Astrocyte (in vitro differentiated cells and primary cell): ENCODE measurements at regions not wholly inside any gene's neighbourhood (a gene's known extent, or its start where the extent isn't known, plus 50 kb on each side); places are given as distances from the start of the nearest gene placed in this dataset.

ENCODE experiments used
- DNase-seq: peaks from one replicate; pipeline ENCODE4 v3.0.0-alpha.2; 2010; ENCODE audit warnings: low read depth
- FAIRE-seq: peaks from 2 replicates; lab custom pipeline; 2011; peaks lifted over from hg19 to GRCh38; lab: Jason Lieb, UNC
- H2AFZ ChIP-seq: 2 replicates; pipeline ENCODE4 v1.6.0; 2012; ENCODE audit warnings: low read depth, low read length, inconsistent platforms
- H3K27ac ChIP-seq: 2 replicates; pipeline ENCODE4 v1.5.1; 2011; ENCODE audit warnings: low read depth, low read length, inconsistent platforms
- H3K27me3 ChIP-seq: 2 replicates; pipeline ENCODE4 v1.6.0; 2011; ENCODE audit warnings: low read length, inconsistent platforms; ENCODE audit not compliant: insufficient read depth
- H3K36me3 ChIP-seq: 2 replicates; pipeline ENCODE4 v1.5.1; 2011; ENCODE audit warnings: low read length, inconsistent platforms; ENCODE audit not compliant: insufficient read depth
- H3K4me1 ChIP-seq: 2 replicates; pipeline ENCODE4 v1.5.1; 2011; ENCODE audit warnings: low read length, inconsistent platforms; ENCODE audit not compliant: insufficient read depth
- H3K4me2 ChIP-seq: 2 replicates; pipeline ENCODE4 v1.6.0; 2012; ENCODE audit warnings: low read length, inconsistent platforms
- H3K4me3 ChIP-seq: 2 replicates; pipeline ENCODE4 v1.5.1; 2011; ENCODE audit warnings: low read depth, mild to moderate bottlenecking, low read length, inconsistent platforms; ENCODE audit not compliant: insufficient read depth
- H3K79me2 ChIP-seq: 2 replicates; pipeline ENCODE4 v1.6.0; 2012; ENCODE audit warnings: mild to moderate bottlenecking, low read length, inconsistent platforms; ENCODE audit not compliant: insufficient read depth
- H3K9ac ChIP-seq: 2 replicates; pipeline ENCODE4 v1.6.0; 2012; ENCODE audit warnings: mild to moderate bottlenecking, low read length, inconsistent platforms
- H3K9me3 ChIP-seq: 2 replicates; pipeline ENCODE4 v1.5.1; 2012; ENCODE audit warnings: low read depth, mild to moderate bottlenecking, low read length, inconsistent platforms; ENCODE audit not compliant: insufficient read depth
- H4K20me1 ChIP-seq: 2 replicates; pipeline ENCODE4 v1.6.0; 2012; ENCODE audit warnings: low read length, inconsistent platforms; ENCODE audit not compliant: insufficient read depth
- H3K27ac Mint-ChIP-seq: one replicate; pipeline ENCODE4 v1.8.0; 2021; ENCODE audit warnings: mild to moderate bottlenecking, mixed read lengths; ENCODE audit not compliant: unreplicated experiment
- H3K27me3 Mint-ChIP-seq: one replicate; pipeline ENCODE4 v1.8.0; 2021; ENCODE audit warnings: low read depth, mixed read lengths; ENCODE audit not compliant: unreplicated experiment
- H3K36me3 Mint-ChIP-seq: one replicate; pipeline ENCODE4 v1.8.0; 2021; ENCODE audit warnings: low read depth, mixed read lengths; ENCODE audit not compliant: unreplicated experiment
- H3K4me1 Mint-ChIP-seq: one replicate; pipeline ENCODE4 v1.8.0; 2021; ENCODE audit warnings: low read depth, mixed read lengths; ENCODE audit not compliant: unreplicated experiment
- H3K4me3 Mint-ChIP-seq: one replicate; pipeline ENCODE4 v1.8.0; 2021; ENCODE audit warnings: mild to moderate bottlenecking, moderate library complexity, mixed read lengths; ENCODE audit not compliant: unreplicated experiment
- H3K9me3 Mint-ChIP-seq: one replicate; pipeline ENCODE4 v1.8.0; 2021; ENCODE audit warnings: mild to moderate bottlenecking, mixed read lengths; ENCODE audit not compliant: unreplicated experiment
- EZH2 ChIP-seq: IDR thresholded peaks from 2 replicates; pipeline ENCODE4 v1.6.1; 2012; ENCODE audit warnings: mild to moderate bottlenecking, low read length, inconsistent platforms; ENCODE audit not compliant: insufficient read depth
- TF ChIP-seq, protein P1 (sequence below): IDR thresholded peaks from 2 replicates; pipeline ENCODE4 v1.5.1; 2011; ENCODE audit warnings: low read depth, mild to moderate bottlenecking, inconsistent platforms, low read length, moderate library complexity; ENCODE audit not compliant: insufficient read depth

DNA sequence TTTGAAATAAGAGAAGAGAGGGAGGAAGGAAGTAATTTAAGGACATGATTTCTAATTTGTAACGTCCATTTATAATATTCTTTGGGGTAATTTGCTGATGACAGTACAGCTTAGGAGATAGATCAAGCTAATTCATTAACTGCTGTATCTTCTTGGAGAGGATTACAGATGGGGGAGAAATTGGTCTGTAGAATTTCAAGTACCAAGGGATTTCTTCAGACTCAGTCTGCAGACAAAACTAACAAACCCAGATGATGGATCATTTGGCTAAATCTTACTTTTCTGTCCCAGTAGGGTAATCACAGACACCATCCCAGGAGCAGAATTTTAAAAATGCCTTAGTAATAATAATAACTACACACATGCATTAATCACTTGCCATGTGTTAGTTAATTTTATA, 711.8 kb downstream of the KCNJ2 start:
- TF ChIP-seq, protein P1, sequence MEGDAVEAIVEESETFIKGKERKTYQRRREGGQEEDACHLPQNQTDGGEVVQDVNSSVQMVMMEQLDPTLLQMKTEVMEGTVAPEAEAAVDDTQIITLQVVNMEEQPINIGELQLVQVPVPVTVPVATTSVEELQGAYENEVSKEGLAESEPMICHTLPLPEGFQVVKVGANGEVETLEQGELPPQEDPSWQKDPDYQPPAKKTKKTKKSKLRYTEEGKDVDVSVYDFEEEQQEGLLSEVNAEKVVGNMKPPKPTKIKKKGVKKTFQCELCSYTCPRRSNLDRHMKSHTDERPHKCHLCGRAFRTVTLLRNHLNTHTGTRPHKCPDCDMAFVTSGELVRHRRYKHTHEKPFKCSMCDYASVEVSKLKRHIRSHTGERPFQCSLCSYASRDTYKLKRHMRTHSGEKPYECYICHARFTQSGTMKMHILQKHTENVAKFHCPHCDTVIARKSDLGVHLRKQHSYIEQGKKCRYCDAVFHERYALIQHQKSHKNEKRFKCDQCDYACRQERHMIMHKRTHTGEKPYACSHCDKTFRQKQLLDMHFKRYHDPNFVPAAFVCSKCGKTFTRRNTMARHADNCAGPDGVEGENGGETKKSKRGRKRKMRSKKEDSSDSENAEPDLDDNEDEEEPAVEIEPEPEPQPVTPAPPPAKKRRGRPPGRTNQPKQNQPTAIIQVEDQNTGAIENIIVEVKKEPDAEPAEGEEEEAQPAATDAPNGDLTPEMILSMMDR = no peak
- no peak for TF ChIP-seq EZH2
- Histone ChIP-seq H3K4me1 (no peaks in the 10 kb centered on the region), H3K4me3 (no peak overlapping the region), H3K27ac (no peak overlapping the region), H3K27me3 (no peaks in the 10 kb centered on the region), H3K9me3 (no peaks in the 10 kb centered on the region), H3K79me2 (no peaks in the 10 kb centered on the region), H2AFZ (no peak overlapping the region), H3K4me2 (no peak overlapping the region), H4K20me1 (no peaks in the 10 kb centered on the region), H3K9ac (no peak overlapping the region), H3K36me3 (no peaks in the 10 kb centered on the region)
- Mint-ChIP-seq H3K4me1 (no peaks in the 10 kb centered on the region), H3K4me3 (no peak overlapping the region), H3K27me3 (no peaks in the 10 kb centered on the region), H3K27ac (no peak overlapping the region), H3K9me3 (peaks cover 4% of the 10 kb centered on the region), H3K36me3 (no peaks in the 10 kb centered on the region)
- FAIRE-seq (no peak), DNase-seq (no peak)

DNA sequence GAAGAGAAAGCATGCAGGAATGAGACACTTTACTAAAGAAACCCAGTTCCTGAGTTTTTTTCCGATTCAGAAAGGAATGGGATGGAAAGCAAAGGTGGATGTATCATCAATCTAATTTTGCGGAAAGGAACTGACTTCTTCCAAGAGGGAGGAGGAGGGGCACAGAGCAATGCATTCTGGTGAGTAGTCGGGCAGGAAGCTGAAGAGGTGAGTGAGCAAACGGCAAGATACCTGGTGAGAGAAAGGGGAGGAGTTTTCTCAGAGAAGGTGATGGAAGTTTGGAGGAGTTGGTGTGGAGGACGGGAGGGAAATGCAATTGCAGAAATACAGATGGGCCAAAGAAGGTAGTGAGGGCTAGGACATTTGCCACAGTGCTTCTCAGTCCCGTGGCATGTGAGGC, 713.2 kb downstream of the KCNJ2 start:
- Histone ChIP-seq H3K4me3 (no peak overlapping the region), H3K4me2 (no peak overlapping the region), H3K4me1 (no peaks in the 10 kb centered on the region), H3K9me3 (no peaks in the 10 kb centered on the region), H3K27me3 (no peaks in the 10 kb centered on the region), H4K20me1 (no peaks in the 10 kb centered on the region), H3K36me3 (no peaks in the 10 kb centered on the region), H2AFZ (no peak overlapping the region), H3K27ac (no peak overlapping the region), H3K79me2 (no peaks in the 10 kb centered on the region), H3K9ac (no peak overlapping the region)
- H3K4me1 Mint-ChIP-seq = no peaks in the 10 kb centered on the region
- DNase-seq = no peak
- no peak overlapping the region for H3K27ac Mint-ChIP-seq
- peaks cover 4% of the 10 kb centered on the region for H3K9me3 Mint-ChIP-seq
- H3K4me3 Mint-ChIP-seq = no peak overlapping the region
- no peak for TF ChIP-seq EZH2
- TF ChIP-seq, protein P1 = no peak
- H3K36me3 Mint-ChIP-seq = no peaks in the 10 kb centered on the region
- H3K27me3 Mint-ChIP-seq = no peaks in the 10 kb centered on the region
- no peak for FAIRE-seq

DNA sequence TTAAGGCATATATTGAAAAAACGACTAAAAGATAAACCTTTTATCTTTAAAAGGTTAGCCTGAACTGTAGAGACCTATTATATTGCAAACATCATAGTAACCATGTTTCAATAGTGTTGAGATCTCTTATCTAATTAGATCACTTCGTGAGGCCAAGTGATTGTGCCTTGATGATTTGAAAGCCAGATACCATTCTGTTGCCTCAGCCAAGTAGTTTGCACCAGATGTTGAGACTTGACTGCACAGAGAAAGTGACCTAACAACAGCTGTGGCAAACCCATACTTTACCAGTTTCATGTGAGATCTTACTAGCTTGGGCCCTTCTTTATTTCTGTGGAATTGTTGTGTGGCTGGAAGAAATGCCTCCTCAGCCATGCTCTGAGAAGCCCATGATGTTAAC, 717.3 kb downstream of the KCNJ2 start:
- no peaks in the 10 kb centered on the region for H3K4me1 Mint-ChIP-seq
- H3K4me1 ChIP-seq = no peaks in the 10 kb centered on the region
- no peak overlapping the region for H2AFZ ChIP-seq
- no peaks in the 10 kb centered on the region for H3K27me3 Mint-ChIP-seq
- H3K4me3 ChIP-seq = no peak overlapping the region
- H3K9me3 ChIP-seq = no peaks in the 10 kb centered on the region
- H3K27ac Mint-ChIP-seq = no peak overlapping the region
- H3K36me3 Mint-ChIP-seq = no peaks in the 10 kb centered on the region
- no peaks in the 10 kb centered on the region for H4K20me1 ChIP-seq
- no peaks in the 10 kb centered on the region for H3K79me2 ChIP-seq
- H3K4me3 Mint-ChIP-seq = no peak overlapping the region
- no peak overlapping the region for H3K4me2 ChIP-seq
- no peaks in the 10 kb centered on the region for H3K36me3 ChIP-seq
- TF ChIP-seq, protein P1 = no peak
- TF ChIP-seq EZH2 = no peak
- H3K27ac ChIP-seq = no peak overlapping the region
- no peaks in the 10 kb centered on the region for H3K27me3 ChIP-seq
- FAIRE-seq = no peak
- H3K9ac ChIP-seq = no peak overlapping the region
- peaks cover 4% of the 10 kb centered on the region for H3K9me3 Mint-ChIP-seq
- DNase-seq = no peak
